Hepatocyte (in vitro differentiated cells): ENCODE measurements at regions not wholly inside any gene's neighbourhood (a gene's known extent, or its start where the extent isn't known, plus 50 kb on each side); places are given as distances from the start of the nearest gene placed in this dataset.

ENCODE experiments used
- EZH2 ChIP-seq: fragments of 200-600 bp; sonication (generic); IDR thresholded peaks from 2 replicates; pipeline ENCODE4 v1.6.1; 2016; ENCODE audit warnings: antibody characterized with exemption, mild to moderate bottlenecking, borderline replicate concordance
- EZH2phosphoT487 ChIP-seq: fragments of 200-600 bp; sonication (generic); IDR thresholded peaks from one replicate; pipeline ENCODE4 v1.6.1; 2018; ENCODE audit warnings: antibody characterized with exemption, mild to moderate bottlenecking, low read depth, moderate library complexity; ENCODE audit not compliant: unreplicated experiment, severe bottlenecking
- TF ChIP-seq, protein P1 (sequence below): fragments of 200-600 bp; sonication (generic); IDR thresholded peaks from 2 replicates; pipeline ENCODE4 v1.5.1; 2016; ENCODE audit warnings: antibody characterized with exemption, mild to moderate bottlenecking; ENCODE audit not compliant: poor library complexity

DNA sequence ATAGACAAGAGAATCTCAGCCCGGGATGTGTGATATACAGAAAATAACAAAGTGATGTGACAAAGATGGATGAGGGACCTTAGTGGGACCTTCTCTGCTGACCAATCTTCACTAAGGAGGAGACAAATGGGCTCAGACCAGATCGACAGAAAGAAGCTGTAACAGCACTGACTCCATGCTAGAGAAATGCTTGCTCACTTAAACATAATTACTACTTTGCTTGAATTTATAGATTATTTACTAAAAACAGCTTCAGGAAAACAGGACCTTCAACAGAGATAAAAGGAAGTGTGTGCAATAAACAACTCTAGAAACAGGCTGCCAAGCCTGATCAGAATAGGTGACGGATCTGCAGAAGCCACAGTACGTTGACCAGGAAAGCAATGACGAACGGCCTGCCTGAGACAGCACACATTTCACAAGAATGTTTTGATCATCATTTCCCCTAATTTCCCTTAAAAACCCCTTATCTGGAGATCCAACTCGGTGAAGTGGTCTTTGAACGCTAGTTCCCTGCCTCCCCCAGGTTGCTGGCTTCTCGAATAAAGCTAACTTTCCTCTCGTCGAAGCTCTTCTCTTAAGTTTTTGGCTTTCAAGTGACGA, 98.4 kb upstream of the STEAP1B start:
- TF ChIP-seq, protein P1, sequence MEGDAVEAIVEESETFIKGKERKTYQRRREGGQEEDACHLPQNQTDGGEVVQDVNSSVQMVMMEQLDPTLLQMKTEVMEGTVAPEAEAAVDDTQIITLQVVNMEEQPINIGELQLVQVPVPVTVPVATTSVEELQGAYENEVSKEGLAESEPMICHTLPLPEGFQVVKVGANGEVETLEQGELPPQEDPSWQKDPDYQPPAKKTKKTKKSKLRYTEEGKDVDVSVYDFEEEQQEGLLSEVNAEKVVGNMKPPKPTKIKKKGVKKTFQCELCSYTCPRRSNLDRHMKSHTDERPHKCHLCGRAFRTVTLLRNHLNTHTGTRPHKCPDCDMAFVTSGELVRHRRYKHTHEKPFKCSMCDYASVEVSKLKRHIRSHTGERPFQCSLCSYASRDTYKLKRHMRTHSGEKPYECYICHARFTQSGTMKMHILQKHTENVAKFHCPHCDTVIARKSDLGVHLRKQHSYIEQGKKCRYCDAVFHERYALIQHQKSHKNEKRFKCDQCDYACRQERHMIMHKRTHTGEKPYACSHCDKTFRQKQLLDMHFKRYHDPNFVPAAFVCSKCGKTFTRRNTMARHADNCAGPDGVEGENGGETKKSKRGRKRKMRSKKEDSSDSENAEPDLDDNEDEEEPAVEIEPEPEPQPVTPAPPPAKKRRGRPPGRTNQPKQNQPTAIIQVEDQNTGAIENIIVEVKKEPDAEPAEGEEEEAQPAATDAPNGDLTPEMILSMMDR, result no peak
- TF ChIP-seq EZH2 (no peak), EZH2phosphoT487 (no peak)
